Spinal cord (tissue), 9 donors: ENCODE measurements at regions not wholly inside any gene's neighbourhood (a gene's known extent, or its start where the extent isn't known, plus 50 kb on each side); places are given as distances from the start of the nearest gene placed in this dataset.
A peak's percentile ranks its signal among the peaks of the same experiment; 100 is the strongest.
"Not testable (repeated sequence)": the region's sequence is repeated elsewhere in the genome, so short reads cannot be mapped to it uniquely, and the experiment has no call there.

Experiments
- DNase-seq, 6 donors: peaks; one replicate each; pipeline versions ENCODE4 v3.0.0 to v3.0.0-alpha.2; 2013 to 2015; ENCODE audit warnings: low spot score in 6 of 6, low read depth in 4 of 6
- H3K27ac ChIP-seq: one replicate; pipeline ENCODE4 v1.5.1; 2013; ENCODE audit warnings: low read depth, low read length, control low read depth
- H3K27me3 ChIP-seq: one replicate; pipeline ENCODE4 v1.6.1; 2013; ENCODE audit warnings: low read length; ENCODE audit not compliant: control insufficient read depth, insufficient read depth
- H3K36me3 ChIP-seq: one replicate; pipeline ENCODE4 v1.6.1; 2013; ENCODE audit warnings: low read length; ENCODE audit not compliant: control insufficient read depth, insufficient read depth
- H3K4me1 ChIP-seq: one replicate; pipeline ENCODE4 v1.6.1; 2013; ENCODE audit warnings: low read length; ENCODE audit not compliant: control insufficient read depth, insufficient read depth
- H3K4me3 ChIP-seq: one replicate; pipeline ENCODE4 v1.5.1; 2013; ENCODE audit warnings: low read depth, low read length, control low read depth
- H3K9me3 ChIP-seq: one replicate; pipeline ENCODE4 v1.6.1; 2013; ENCODE audit warnings: low read length; ENCODE audit not compliant: control insufficient read depth, insufficient read depth
- WGBS: methylation state at CpG from one replicate; pipeline ENCODE4 v1.1.5; 2013; ENCODE audit warnings: missing lambda C conversion rate; ENCODE audit not compliant: insufficient coverage; 5-methylcytosine and 5-hydroxymethylcytosine counted together
- donor health status: healthy.

GRCh38 chr3:145673838-145674237 lies 487.1 kb downstream of the PLOD2 start:
- DNase-seq = peak in 1 of 6 donors; percentile 14
- Histone ChIP-seq H3K4me1 (no peaks in the 10 kb centered on the region), H3K36me3 (no peaks in the 10 kb centered on the region), H3K9me3 (no peaks in the 10 kb centered on the region), H3K4me3 (no peak overlapping the region), H3K27ac (no peak overlapping the region), H3K27me3 (no peaks in the 10 kb centered on the region)
- 40% methylated on average over 1 of the region's 2 CpGs for WGBS

- WGBS = no CpG with 5 or more reads among the region's 1 CpG
Observed at GRCh38 chr3:145678401-145678800, 482.6 kb downstream of the PLOD2 start.

GRCh38 chr3:145681181-145681580 lies 479.8 kb downstream of the PLOD2 start:
- no peaks in the 10 kb centered on the region for H3K4me1 ChIP-seq
- H3K36me3 ChIP-seq = no peaks in the 10 kb centered on the region
- no CpG with 5 or more reads among the region's 3 CpGs for WGBS
- H3K9me3 ChIP-seq = no peaks in the 10 kb centered on the region
- H3K4me3 ChIP-seq = no peak overlapping the region
- peak in 1 of 6 donors; percentile 65 for DNase-seq
- H3K27ac ChIP-seq = no peak overlapping the region
- no peaks in the 10 kb centered on the region for H3K27me3 ChIP-seq

More at GRCh38 chr3:145678401-145678800, 482.6 kb downstream of the PLOD2 start:
- H3K4me3 ChIP-seq = no peak overlapping the region
- H3K36me3 ChIP-seq = no peaks in the 10 kb centered on the region
- no peaks in the 10 kb centered on the region for H3K27me3 ChIP-seq
- no peaks in the 10 kb centered on the region for H3K4me1 ChIP-seq
- H3K9me3 ChIP-seq = no peaks in the 10 kb centered on the region
- DNase-seq = no peak
- H3K27ac ChIP-seq = no peak overlapping the region

- not testable (repeated sequence) for H3K27me3 ChIP-seq, H3K36me3 ChIP-seq, H3K27ac ChIP-seq, DNase-seq, H3K4me3 ChIP-seq, H3K9me3 ChIP-seq, H3K4me1 ChIP-seq
- WGBS = no CpG with 5 or more reads among the region's 3 CpGs
Observed at GRCh38 chr3:145687978-145688377, 473.0 kb downstream of the PLOD2 start.

GRCh38 chr3:145692751-145693150 lies 468.2 kb downstream of the PLOD2 start:
- no peak for DNase-seq
- no peak overlapping the region for H3K27ac ChIP-seq
- no peak overlapping the region for H3K4me3 ChIP-seq
- no peaks in the 10 kb centered on the region for H3K4me1 ChIP-seq
- 100% methylated on average over 1 of the region's 2 CpGs for WGBS
- no peaks in the 10 kb centered on the region for H3K36me3 ChIP-seq
- no peaks in the 10 kb centered on the region for H3K9me3 ChIP-seq
- H3K27me3 ChIP-seq = no peaks in the 10 kb centered on the region

GRCh38 chr3:145696011-145696410 lies 465.0 kb downstream of the PLOD2 start:
- H3K9me3 ChIP-seq = no peaks in the 10 kb centered on the region
- DNase-seq = no peak
- no peak overlapping the region for H3K27ac ChIP-seq
- H3K27me3 ChIP-seq = no peaks in the 10 kb centered on the region
- H3K36me3 ChIP-seq = no peaks in the 10 kb centered on the region
- H3K4me1 ChIP-seq = no peaks in the 10 kb centered on the region
- no peak overlapping the region for H3K4me3 ChIP-seq

GRCh38 chr3:145698250-145698649 lies 462.7 kb downstream of the PLOD2 start:
- H3K27ac ChIP-seq = no peak overlapping the region
- H3K4me1 ChIP-seq = no peaks in the 10 kb centered on the region
- no peaks in the 10 kb centered on the region for H3K27me3 ChIP-seq
- no peaks in the 10 kb centered on the region for H3K36me3 ChIP-seq
- DNase-seq = peak in 1 of 6 donors; percentile 14
- H3K9me3 ChIP-seq = no peaks in the 10 kb centered on the region
- WGBS = 63% methylated on average over 4 of the region's 7 CpGs
- no peak overlapping the region for H3K4me3 ChIP-seq

- Histone ChIP-seq H3K4me3 (no peak overlapping the region), H3K36me3 (no peaks in the 10 kb centered on the region), H3K27me3 (no peaks in the 10 kb centered on the region), H3K27ac (no peak overlapping the region), H3K9me3 (no peaks in the 10 kb centered on the region), H3K4me1 (no peaks in the 10 kb centered on the region)
- DNase-seq = peak in 1 of 6 donors; percentile 33
Observed at GRCh38 chr3:145698749-145699148, 462.2 kb downstream of the PLOD2 start.

- no peak for DNase-seq
- H3K4me3 ChIP-seq = no peak overlapping the region
- H3K27ac ChIP-seq = no peak overlapping the region
- H3K9me3 ChIP-seq = no peaks in the 10 kb centered on the region
- no peaks in the 10 kb centered on the region for H3K4me1 ChIP-seq
- no peaks in the 10 kb centered on the region for H3K27me3 ChIP-seq
- H3K36me3 ChIP-seq = no peaks in the 10 kb centered on the region
Observed at GRCh38 chr3:145704020-145704419, 457.0 kb downstream of the PLOD2 start.

GRCh38 chr3:145709779-145710178 lies 451.2 kb downstream of the PLOD2 start:
- H3K36me3 ChIP-seq, DNase-seq, H3K4me3 ChIP-seq, H3K27ac ChIP-seq, H3K4me1 ChIP-seq, H3K27me3 ChIP-seq, H3K9me3 ChIP-seq: not testable (repeated sequence)
- no CpG with 5 or more reads among the region's 1 CpG for WGBS
